ENCODE measurements at regions not wholly inside any gene's neighbourhood (a gene's known extent, or its start where the extent isn't known, plus 50 kb on each side); places are given as distances from the start of the nearest gene placed in this dataset.

- Histone ChIP-seq H3K36me3 (no peaks in the 10 kb centered on the region), H3K27me3 (no peaks in the 10 kb centered on the region), H3K4me1 (no peaks in the 10 kb centered on the region), H3K27ac (no peak overlapping the region), H3K4me3 (no peak overlapping the region), H3K9me3 (no peaks in the 10 kb centered on the region)
- no peak for DNase-seq
- TF ChIP-seq POLR2A (IDR thresholded peaks at IDR 0.05): no peak
- no peak for TF ChIP-seq CTCF (IDR thresholded peaks at IDR 0.05)
- intact Hi-C loops (cut with DNase I; ENCODE audit: low total_unique reads): no loop called here
These were observed 707.9 kb upstream of the UBE2E2 start for GRCh38 chr3:22495241-22495640.

GRCh38 chr3:22495791-22496190 lies 707.3 kb upstream of the UBE2E2 start:
- DNase-seq: no peak
- Histone ChIP-seq H3K4me3 (no peak overlapping the region), H3K9me3 (no peaks in the 10 kb centered on the region), H3K4me1 (no peaks in the 10 kb centered on the region), H3K36me3 (no peaks in the 10 kb centered on the region), H3K27ac (no peak overlapping the region), H3K27me3 (no peaks in the 10 kb centered on the region)
- no peak for TF ChIP-seq POLR2A (IDR thresholded peaks at IDR 0.05)
- TF ChIP-seq CTCF (IDR thresholded peaks at IDR 0.05): no peak
- intact Hi-C loops (cut with DNase I; ENCODE audit: low total_unique reads): no loop called here

GRCh38 chr3:22496641-22497040 lies 706.5 kb upstream of the UBE2E2 start:
- no peak for DNase-seq
- no peaks in the 10 kb centered on the region for H3K27me3 ChIP-seq
- no peak overlapping the region for H3K4me3 ChIP-seq
- no peak overlapping the region for H3K27ac ChIP-seq
- H3K36me3 ChIP-seq: no peaks in the 10 kb centered on the region
- no peaks in the 10 kb centered on the region for H3K9me3 ChIP-seq
- TF ChIP-seq CTCF (IDR thresholded peaks at IDR 0.05): no peak
- no peak for TF ChIP-seq POLR2A (IDR thresholded peaks at IDR 0.05)
- intact Hi-C loops (cut with DNase I; ENCODE audit: low total_unique reads): no loop called here
- no peaks in the 10 kb centered on the region for H3K4me1 ChIP-seq

GRCh38 chr3:22506871-22507270 lies 696.3 kb upstream of the UBE2E2 start:
- TF ChIP-seq CTCF (IDR thresholded peaks at IDR 0.05): no peak
- no peak for TF ChIP-seq POLR2A (IDR thresholded peaks at IDR 0.05)
- Histone ChIP-seq H3K4me3 (no peak overlapping the region), H3K27ac (no peak overlapping the region), H3K27me3 (no peaks in the 10 kb centered on the region), H3K4me1 (no peaks in the 10 kb centered on the region), H3K36me3 (no peaks in the 10 kb centered on the region), H3K9me3 (no peaks in the 10 kb centered on the region)
- intact Hi-C loops (cut with DNase I; ENCODE audit: low total_unique reads): no loop called here
- DNase-seq: no peak

GRCh38 chr3:22507709-22508108 lies 695.4 kb upstream of the UBE2E2 start:
- intact Hi-C loops (cut with DNase I; ENCODE audit: low total_unique reads): no loop called here
- no peaks in the 10 kb centered on the region for H3K4me1 ChIP-seq
- H3K36me3 ChIP-seq: no peaks in the 10 kb centered on the region
- no peaks in the 10 kb centered on the region for H3K9me3 ChIP-seq
- no peak overlapping the region for H3K4me3 ChIP-seq
- no peaks in the 10 kb centered on the region for H3K27me3 ChIP-seq
- H3K27ac ChIP-seq: no peak overlapping the region
- no peak for DNase-seq
- TF ChIP-seq CTCF (IDR thresholded peaks at IDR 0.05) (no peak), POLR2A (IDR thresholded peaks at IDR 0.05) (no peak)
